OCI-LY7 (cell line): ENCODE measurements at regions not wholly inside any gene's neighbourhood (a gene's known extent, or its start where the extent isn't known, plus 50 kb on each side); places are given as distances from the start of the nearest gene placed in this dataset.

Source experiments
- CTCF ChIP-seq: fragments of 200-600 bp; sonication (generic); conservative IDR thresholded peaks from 2 replicates; pipeline ENCODE4 v1.5.1; 2014; ENCODE audit warnings: mild to moderate bottlenecking, antibody characterized with exemption, low read length, moderate library complexity, mixed read lengths
- EZH2phosphoT487 ChIP-seq: fragments of 200-600 bp; sonication (generic); IDR thresholded peaks from 2 replicates; pipeline ENCODE4 v1.6.1; 2018; ENCODE audit warnings: low read depth, borderline replicate concordance, mild to moderate bottlenecking, mixed run types, antibody characterized with exemption, low read length, moderate library complexity, mixed read lengths

- TF ChIP-seq CTCF (no peak), EZH2phosphoT487 (no peak)
Measured at GRCh38 chr3:144770281-144770680, 798.7 kb downstream of the DIPK2A start.
